Fibroblast of pulmonary artery (primary cell): ENCODE measurements at regions not wholly inside any gene's neighbourhood (a gene's known extent, or its start where the extent isn't known, plus 50 kb on each side); places are given as distances from the start of the nearest gene placed in this dataset.

Experiments
- DNase-seq: peaks from one replicate; pipeline ENCODE4 v3.0.0-alpha.2; 2010; ENCODE audit warnings: low read depth
- H3K4me3 ChIP-seq: replicated peaks from 2 replicates; pipeline ENCODE4 v1.5.1; 2011; ENCODE audit warnings: low read depth, mild to moderate bottlenecking, control low read depth, low read length, moderate library complexity
- TF ChIP-seq, protein P1 (sequence below): IDR thresholded peaks from 2 replicates; pipeline ENCODE4 v1.5.1; 2011; ENCODE audit warnings: mild to moderate bottlenecking, control low read depth, low read length, inconsistent platforms; ENCODE audit errors: missing control alignments

- TF ChIP-seq, protein P1, sequence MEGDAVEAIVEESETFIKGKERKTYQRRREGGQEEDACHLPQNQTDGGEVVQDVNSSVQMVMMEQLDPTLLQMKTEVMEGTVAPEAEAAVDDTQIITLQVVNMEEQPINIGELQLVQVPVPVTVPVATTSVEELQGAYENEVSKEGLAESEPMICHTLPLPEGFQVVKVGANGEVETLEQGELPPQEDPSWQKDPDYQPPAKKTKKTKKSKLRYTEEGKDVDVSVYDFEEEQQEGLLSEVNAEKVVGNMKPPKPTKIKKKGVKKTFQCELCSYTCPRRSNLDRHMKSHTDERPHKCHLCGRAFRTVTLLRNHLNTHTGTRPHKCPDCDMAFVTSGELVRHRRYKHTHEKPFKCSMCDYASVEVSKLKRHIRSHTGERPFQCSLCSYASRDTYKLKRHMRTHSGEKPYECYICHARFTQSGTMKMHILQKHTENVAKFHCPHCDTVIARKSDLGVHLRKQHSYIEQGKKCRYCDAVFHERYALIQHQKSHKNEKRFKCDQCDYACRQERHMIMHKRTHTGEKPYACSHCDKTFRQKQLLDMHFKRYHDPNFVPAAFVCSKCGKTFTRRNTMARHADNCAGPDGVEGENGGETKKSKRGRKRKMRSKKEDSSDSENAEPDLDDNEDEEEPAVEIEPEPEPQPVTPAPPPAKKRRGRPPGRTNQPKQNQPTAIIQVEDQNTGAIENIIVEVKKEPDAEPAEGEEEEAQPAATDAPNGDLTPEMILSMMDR, result no peak
- no peak overlapping the region for H3K4me3 ChIP-seq
- DNase-seq, result no peak
Observed at GRCh38 chr9:12955510-12956163, 180.8 kb downstream of the LURAP1L start.

- TF ChIP-seq, protein P1, result no peak
- no peak overlapping the region for H3K4me3 ChIP-seq
- peak; percentile 35 for DNase-seq
Observed at GRCh38 chr9:12956261-12956660, 181.4 kb downstream of the LURAP1L start.

DNA sequence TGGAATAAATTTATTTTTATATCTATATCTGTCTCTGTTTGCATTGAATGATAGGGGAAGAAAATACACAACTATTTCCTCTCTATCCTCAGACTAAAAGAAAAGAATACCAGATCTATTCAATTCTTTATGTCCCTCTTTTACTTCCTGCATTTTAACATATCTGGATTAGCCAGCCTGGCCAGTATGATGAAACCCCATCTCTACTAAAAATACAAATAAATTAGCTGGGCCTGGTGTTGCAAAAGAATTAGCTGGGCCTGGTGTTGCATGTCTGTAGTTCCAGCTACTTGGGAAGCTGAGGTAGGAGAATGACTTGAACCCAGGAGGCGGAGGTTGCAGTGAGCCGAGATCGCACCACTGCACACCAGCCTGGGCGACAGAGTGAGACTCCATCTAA, 182.0 kb downstream of the LURAP1L start:
- TF ChIP-seq, protein P1, result no peak
- no peak overlapping the region for H3K4me3 ChIP-seq
- peak; percentile 40 for DNase-seq

DNA sequence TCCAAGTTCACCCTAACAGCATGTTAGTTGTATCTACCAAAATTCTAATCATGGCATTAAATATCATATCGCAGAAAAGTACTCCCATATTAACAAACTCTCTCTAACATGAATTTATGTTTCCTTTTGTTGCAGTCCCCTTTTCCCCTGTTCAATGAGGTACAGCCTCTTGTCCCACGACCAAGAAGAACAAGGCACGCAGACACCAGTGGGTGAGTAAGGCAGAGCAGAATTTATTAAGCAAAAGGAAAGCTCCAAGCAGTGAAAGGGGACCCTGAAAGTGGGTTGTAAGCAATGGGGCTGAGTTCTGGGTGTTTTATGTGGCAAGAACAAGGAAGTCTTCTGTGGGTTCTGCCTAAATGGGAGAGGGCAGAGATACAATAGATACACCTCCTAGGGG, 183.5 kb downstream of the LURAP1L start:
- H3K4me3 ChIP-seq, result no peak overlapping the region
- TF ChIP-seq, protein P1, result no peak
- DNase-seq, result no peak

GRCh38 chr9:12958708-12959107, 183.9 kb downstream of the LURAP1L start:
- TF ChIP-seq, protein P1, result no peak
- H3K4me3 ChIP-seq, result no peak overlapping the region
- no peak for DNase-seq

DNA sequence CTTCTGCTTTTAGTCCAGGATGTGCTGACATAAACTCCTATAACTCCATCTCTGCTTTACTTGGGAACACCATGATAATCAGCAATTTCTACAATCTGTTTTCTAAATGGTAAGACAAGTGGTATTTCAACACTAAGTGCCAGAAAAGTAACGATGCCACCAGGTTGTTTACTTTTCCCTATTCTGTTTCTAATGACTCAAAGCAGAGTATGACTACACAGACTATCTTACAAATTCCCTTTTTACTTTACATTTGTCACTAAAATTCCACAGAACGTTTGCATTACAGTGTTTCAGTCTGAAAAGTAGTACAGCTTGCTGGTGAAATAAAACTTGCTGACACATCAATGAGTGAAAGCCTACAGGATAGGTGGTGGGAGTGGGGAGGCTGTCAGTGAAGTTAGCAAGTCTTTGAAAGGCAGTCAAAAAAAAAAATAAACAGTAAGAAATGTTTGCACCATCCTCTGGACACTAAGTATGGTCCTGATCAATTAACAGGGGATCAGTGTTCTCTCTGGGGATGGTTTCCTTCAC, 186.5 kb downstream of the LURAP1L start:
- peak; percentile 6 for DNase-seq
- TF ChIP-seq, protein P1, result no peak
- H3K4me3 ChIP-seq, result no peak overlapping the region

GRCh38 chr9:12963537-12963936, 188.7 kb downstream of the LURAP1L start:
- no peak for DNase-seq
- TF ChIP-seq, protein P1, result no peak

More at GRCh38 chr9:12963537-12963936, 188.7 kb downstream of the LURAP1L start:
- H3K4me3 ChIP-seq, result no peak overlapping the region
